SK-N-MC (cell line): ENCODE measurements at regions not wholly inside any gene's neighbourhood (a gene's known extent, or its start where the extent isn't known, plus 50 kb on each side); places are given as distances from the start of the nearest gene placed in this dataset.

ENCODE experiments used
- EZH2 ChIP-seq: fragments of 200-600 bp; sonication (generic); IDR thresholded peaks from one replicate; pipeline ENCODE4 v1.6.1; 2017; ENCODE audit warnings: antibody characterized with exemption
- FOXP2 ChIP-seq: optimal IDR thresholded peaks from 2 replicates; pipeline ENCODE3; 2011; ENCODE audit warnings: mild to moderate bottlenecking, moderate library complexity; ENCODE audit not compliant: insufficient read depth; ENCODE audit errors: extremely low read length, control extremely low read depth
- POLR2AphosphoS5 ChIP-seq: IDR thresholded peaks from 2 replicates; pipeline ENCODE4 v1.6.1; 2012; ENCODE audit warnings: mild to moderate bottlenecking, low read depth, low read length, borderline replicate concordance

DNA sequence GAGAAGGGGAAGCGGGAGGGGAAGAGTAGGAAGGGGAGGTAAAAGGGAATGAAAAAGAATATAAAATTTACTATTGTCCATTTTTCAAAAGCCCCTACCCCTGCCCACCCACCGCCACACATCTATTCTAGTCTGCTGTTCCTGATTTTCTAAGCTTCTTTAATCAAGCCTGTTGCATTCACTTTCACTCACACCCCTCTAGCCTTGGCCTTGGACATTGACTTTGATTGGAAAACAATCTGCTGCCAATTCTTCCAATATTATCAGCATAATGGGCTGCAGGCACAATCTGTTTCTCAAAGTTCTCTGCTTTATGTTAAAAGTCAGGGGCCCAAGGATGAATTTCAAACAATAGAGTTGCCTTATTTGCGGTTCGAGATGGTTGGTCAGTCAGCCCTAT is 281.2 kb downstream of the SETD4 start:
- TF ChIP-seq EZH2 (no peak), POLR2AphosphoS5 (no peak), FOXP2 (no peak)
